ENCODE measurements at regions not wholly inside any gene's neighbourhood (a gene's known extent, or its start where the extent isn't known, plus 50 kb on each side); places are given as distances from the start of the nearest gene placed in this dataset.

DNA sequence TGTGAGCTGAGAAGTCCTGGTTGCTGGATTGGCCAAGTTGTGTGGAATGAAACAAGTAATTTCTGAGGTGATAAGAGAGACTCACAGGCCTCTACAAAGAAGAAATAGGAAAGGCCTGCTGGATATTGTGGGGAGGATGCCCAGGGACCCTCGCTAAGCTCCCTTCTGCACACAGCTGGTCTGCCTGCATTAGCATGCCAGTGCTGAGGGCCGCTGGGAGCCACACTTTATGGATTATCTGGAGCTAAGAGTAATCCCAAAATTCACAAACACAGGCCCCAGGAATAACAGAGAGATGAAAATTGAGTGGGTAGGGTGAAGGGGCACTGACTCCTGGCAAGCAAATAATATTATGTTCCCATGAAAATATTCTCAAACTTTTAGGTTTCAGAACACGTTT is 114.9 kb upstream of the SIX3 start:
- TF ChIP-seq, protein P1, sequence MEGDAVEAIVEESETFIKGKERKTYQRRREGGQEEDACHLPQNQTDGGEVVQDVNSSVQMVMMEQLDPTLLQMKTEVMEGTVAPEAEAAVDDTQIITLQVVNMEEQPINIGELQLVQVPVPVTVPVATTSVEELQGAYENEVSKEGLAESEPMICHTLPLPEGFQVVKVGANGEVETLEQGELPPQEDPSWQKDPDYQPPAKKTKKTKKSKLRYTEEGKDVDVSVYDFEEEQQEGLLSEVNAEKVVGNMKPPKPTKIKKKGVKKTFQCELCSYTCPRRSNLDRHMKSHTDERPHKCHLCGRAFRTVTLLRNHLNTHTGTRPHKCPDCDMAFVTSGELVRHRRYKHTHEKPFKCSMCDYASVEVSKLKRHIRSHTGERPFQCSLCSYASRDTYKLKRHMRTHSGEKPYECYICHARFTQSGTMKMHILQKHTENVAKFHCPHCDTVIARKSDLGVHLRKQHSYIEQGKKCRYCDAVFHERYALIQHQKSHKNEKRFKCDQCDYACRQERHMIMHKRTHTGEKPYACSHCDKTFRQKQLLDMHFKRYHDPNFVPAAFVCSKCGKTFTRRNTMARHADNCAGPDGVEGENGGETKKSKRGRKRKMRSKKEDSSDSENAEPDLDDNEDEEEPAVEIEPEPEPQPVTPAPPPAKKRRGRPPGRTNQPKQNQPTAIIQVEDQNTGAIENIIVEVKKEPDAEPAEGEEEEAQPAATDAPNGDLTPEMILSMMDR (IDR thresholded peaks at IDR 0.05; ENCODE audit: low read depth, low read length, missing input control): no peak
- TF ChIP-seq TAF1 (conservative IDR thresholded peaks at IDR 0.05) (no peak), RAD21 (IDR thresholded peaks at IDR 0.05) (no peak), GABPA (IDR thresholded peaks at IDR 0.05 in 1 of 2, conservative IDR thresholded peaks at IDR 0.05 in 1 of 2) (no peak)
